ENCODE measurements at regions not wholly inside any gene's neighbourhood (a gene's known extent, or its start where the extent isn't known, plus 50 kb on each side); places are given as distances from the start of the nearest gene placed in this dataset.

DNA sequence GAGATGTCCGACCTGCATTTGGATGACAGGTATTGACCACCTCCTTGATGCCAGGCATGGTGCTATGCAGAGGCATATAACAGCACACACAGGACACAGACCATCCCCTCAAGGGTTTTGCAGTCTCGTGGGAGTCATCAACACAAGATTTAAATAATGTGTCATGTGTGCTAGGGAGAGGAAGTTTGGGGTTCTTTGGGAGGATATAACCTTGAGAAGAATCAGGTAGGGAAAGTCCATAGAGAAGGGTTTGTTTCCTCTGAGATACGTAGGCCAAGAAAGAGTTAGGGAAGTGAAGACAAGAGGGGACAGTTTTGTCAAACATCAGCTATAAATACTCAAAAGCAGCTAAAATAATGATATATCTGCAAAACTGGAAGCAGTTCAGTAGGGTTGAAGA, 215.9 kb upstream of the RBFOX1 start:
- Histone ChIP-seq H3K36me3 (no peaks in the 10 kb centered on the region), H3K4me1 (no peaks in the 10 kb centered on the region), H3K27ac (no peak overlapping the region), H3K4me3 (no peak overlapping the region), H3K27me3 (no peaks in the 10 kb centered on the region), H3K9me3 (no peaks in the 10 kb centered on the region)
- in situ Hi-C loops (cut with MboI; ENCODE audit: low sequenced_read_pairs in 4 of 4) = no loop called here
- intact Hi-C loops (cut with DNase I; ENCODE audit: low total_unique reads) = no loop called here
- DNase-seq (no peak), ATAC-seq (no peak)
- TF ChIP-seq CTCF (IDR thresholded peaks at IDR 0.05 in 4 of 5, conservative IDR thresholded peaks at IDR 0.05 in 1 of 5) (no peak), POLR2A (IDR thresholded peaks at IDR 0.05) (no peak)

GRCh38 chr16:7115898-7116297, 216.7 kb upstream of the RBFOX1 start:
- no peak for ATAC-seq
- in situ Hi-C loops (cut with MboI; ENCODE audit: low sequenced_read_pairs in 4 of 4) (no loop called here), intact Hi-C loops (cut with DNase I; ENCODE audit: low total_unique reads) (no loop called here)

GRCh38 chr16:7113949-7114348, 218.7 kb upstream of the RBFOX1 start:
- H3K4me1 ChIP-seq = no peaks in the 10 kb centered on the region
- intact Hi-C loops (cut with DNase I; ENCODE audit: low total_unique reads) (no loop called here), in situ Hi-C loops (cut with MboI; ENCODE audit: low sequenced_read_pairs in 4 of 4) (no loop called here)
- H3K27me3 ChIP-seq = no peaks in the 10 kb centered on the region
- DNase-seq = no peak
- no peak overlapping the region for H3K4me3 ChIP-seq
- TF ChIP-seq POLR2A (IDR thresholded peaks at IDR 0.05) = no peak
- no peak for TF ChIP-seq CTCF (IDR thresholded peaks at IDR 0.05 in 4 of 5, conservative IDR thresholded peaks at IDR 0.05 in 1 of 5)
- no peaks in the 10 kb centered on the region for H3K9me3 ChIP-seq
- ATAC-seq = no peak
- H3K27ac ChIP-seq = no peak overlapping the region
- H3K36me3 ChIP-seq = no peaks in the 10 kb centered on the region

More at GRCh38 chr16:7115898-7116297, 216.7 kb upstream of the RBFOX1 start:
- TF ChIP-seq CTCF (IDR thresholded peaks at IDR 0.05 in 4 of 5, conservative IDR thresholded peaks at IDR 0.05 in 1 of 5) (no peak), POLR2A (IDR thresholded peaks at IDR 0.05) (no peak)
- no peaks in the 10 kb centered on the region for H3K36me3 ChIP-seq
- H3K27me3 ChIP-seq = no peaks in the 10 kb centered on the region
- no peak overlapping the region for H3K4me3 ChIP-seq
- no peak for DNase-seq
- no peaks in the 10 kb centered on the region for H3K4me1 ChIP-seq
- no peaks in the 10 kb centered on the region for H3K9me3 ChIP-seq
- H3K27ac ChIP-seq = no peak overlapping the region

- in situ Hi-C loops (cut with MboI; ENCODE audit: low sequenced_read_pairs in 4 of 4) = no loop called here
- no peak for ATAC-seq
- Histone ChIP-seq H3K9me3 (no peaks in the 10 kb centered on the region), H3K36me3 (no peaks in the 10 kb centered on the region), H3K4me3 (no peak overlapping the region), H3K27ac (no peak overlapping the region), H3K27me3 (no peaks in the 10 kb centered on the region), H3K4me1 (no peaks in the 10 kb centered on the region)
- intact Hi-C loops (cut with DNase I; ENCODE audit: low total_unique reads) = no loop called here
- TF ChIP-seq CTCF (IDR thresholded peaks at IDR 0.05 in 4 of 5, conservative IDR thresholded peaks at IDR 0.05 in 1 of 5) (no peak), POLR2A (IDR thresholded peaks at IDR 0.05) (no peak)
- no peak for DNase-seq
Measured at GRCh38 chr16:7113395-7113794, 219.2 kb upstream of the RBFOX1 start.

DNA sequence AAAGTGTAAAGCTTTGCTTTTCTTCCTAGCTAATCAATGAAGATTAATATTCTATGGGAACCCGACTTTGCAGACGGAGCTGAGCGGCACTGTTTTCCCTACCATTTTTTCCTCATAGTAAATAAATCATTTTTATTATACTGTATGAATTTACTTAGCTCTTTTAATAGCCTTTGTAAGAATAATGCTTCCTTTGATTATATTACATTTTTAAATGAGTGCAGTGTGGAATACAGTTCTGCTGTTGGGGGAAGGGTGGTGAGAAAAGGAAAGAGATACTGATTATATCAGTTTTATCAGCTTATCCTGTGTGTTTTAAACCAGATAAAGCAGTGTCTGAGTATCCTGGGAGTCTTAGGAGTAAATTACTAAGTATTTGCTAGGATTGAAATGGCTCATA, 221.4 kb upstream of the RBFOX1 start:
- Histone ChIP-seq H3K4me1 (no peaks in the 10 kb centered on the region), H3K27ac (no peak overlapping the region), H3K27me3 (no peaks in the 10 kb centered on the region), H3K9me3 (no peaks in the 10 kb centered on the region), H3K36me3 (no peaks in the 10 kb centered on the region), H3K4me3 (no peak overlapping the region)
- TF ChIP-seq CTCF (IDR thresholded peaks at IDR 0.05 in 4 of 5, conservative IDR thresholded peaks at IDR 0.05 in 1 of 5) (no peak), POLR2A (IDR thresholded peaks at IDR 0.05) (no peak)
- ATAC-seq = no peak
- in situ Hi-C loops (cut with MboI; ENCODE audit: low sequenced_read_pairs in 4 of 4) (no loop called here), intact Hi-C loops (cut with DNase I; ENCODE audit: low total_unique reads) (no loop called here)
- no peak for DNase-seq
